ENCODE measurements at regions not wholly inside any gene's neighbourhood (a gene's known extent, or its start where the extent isn't known, plus 50 kb on each side); places are given as distances from the start of the nearest gene placed in this dataset.

DNA sequence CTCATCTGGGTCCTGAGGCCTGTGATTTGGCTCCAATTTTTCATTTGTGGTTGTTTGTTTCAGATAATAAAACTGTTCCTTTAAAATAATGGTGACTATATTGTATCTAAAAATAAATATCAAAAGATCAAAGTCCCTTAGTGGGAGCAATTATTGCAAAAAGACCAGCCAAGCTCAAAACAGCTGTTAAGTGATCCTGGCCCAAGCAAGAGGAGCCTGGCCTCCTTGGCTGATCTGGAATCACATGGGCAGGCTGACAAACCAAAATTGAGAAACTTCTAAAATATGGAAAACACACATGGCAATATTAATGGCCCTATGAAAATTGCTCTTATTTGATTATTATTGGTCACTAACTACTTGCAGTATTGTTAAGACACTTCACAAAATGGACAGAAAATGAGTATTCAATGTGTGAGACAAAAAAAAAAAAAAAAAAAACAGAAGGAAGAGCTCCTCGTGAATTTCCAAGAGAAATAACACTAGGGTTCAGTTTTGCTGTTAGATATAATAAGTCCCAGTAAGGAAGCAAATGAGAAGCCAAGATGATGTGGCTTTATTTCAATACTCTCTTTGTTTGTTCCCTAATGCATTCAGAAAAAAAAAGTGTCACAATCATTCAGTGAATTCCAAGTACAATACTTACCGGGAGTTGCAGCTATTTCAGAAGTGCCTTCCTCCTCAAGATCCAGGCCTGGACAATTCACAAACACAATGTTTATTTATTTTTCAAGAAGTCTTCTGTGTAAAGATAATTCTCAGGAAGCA is 105.1 kb downstream of the SEC16B start:
- no TSS peak for BruUV-seq (replicated peaks)
- POLR2A ChIA-PET = no interaction called here

More for the DNA sequence above, 105.1 kb downstream of the SEC16B start:
- WGBS (ENCODE audit: low lambda C conversion rate) = 24% methylated on average over 2 of the region's 2 CpGs
- ATAC-seq (no peak), DNase-seq (ENCODE audit: low spot score) (no peak), FAIRE-seq (no peak)
- peaks cover 0 to 2% of the 10 kb centered on the region in 2 experiments; a peak in 2 of 5 replicates for H3K27me3 ChIP-seq (ENCODE audit: control insufficient read depth in 1 of 2, insufficient read depth in 2 of 2, low read length in 2 of 2)
- H3K9me3 ChIP-seq (ENCODE audit: low read length) = no peaks in the 10 kb centered on the region
- no peaks in the 10 kb centered on the region for H3K36me3 ChIP-seq (replicated peaks in 1 of 2; ENCODE audit: control insufficient read depth in 1 of 2, insufficient read depth in 2 of 2, low read length in 2 of 2)
- TF ChIP-seq, protein P1, sequence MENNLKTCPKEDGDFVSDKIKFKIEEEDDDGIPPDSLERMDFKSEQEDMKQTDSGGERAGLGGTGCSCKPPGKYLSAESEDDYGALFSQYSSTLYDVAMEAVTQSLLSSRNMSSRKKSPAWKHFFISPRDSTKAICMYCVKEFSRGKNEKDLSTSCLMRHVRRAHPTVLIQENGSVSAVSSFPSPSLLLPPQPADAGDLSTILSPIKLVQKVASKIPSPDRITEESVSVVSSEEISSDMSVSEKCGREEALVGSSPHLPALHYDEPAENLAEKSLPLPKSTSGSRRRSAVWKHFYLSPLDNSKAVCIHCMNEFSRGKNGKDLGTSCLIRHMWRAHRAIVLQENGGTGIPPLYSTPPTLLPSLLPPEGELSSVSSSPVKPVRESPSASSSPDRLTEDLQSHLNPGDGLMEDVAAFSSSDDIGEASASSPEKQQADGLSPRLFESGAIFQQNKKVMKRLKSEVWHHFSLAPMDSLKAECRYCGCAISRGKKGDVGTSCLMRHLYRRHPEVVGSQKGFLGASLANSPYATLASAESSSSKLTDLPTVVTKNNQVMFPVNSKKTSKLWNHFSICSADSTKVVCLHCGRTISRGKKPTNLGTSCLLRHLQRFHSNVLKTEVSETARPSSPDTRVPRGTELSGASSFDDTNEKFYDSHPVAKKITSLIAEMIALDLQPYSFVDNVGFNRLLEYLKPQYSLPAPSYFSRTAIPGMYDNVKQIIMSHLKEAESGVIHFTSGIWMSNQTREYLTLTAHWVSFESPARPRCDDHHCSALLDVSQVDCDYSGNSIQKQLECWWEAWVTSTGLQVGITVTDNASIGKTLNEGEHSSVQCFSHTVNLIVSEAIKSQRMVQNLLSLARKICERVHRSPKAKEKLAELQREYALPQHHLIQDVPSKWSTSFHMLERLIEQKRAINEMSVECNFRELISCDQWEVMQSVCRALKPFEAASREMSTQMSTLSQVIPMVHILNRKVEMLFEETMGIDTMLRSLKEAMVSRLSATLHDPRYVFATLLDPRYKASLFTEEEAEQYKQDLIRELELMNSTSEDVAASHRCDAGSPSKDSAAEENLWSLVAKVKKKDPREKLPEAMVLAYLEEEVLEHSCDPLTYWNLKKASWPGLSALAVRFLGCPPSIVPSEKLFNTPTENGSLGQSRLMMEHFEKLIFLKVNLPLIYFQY (CRISPR knock-in tag; IDR thresholded peaks at IDR 0.05; ENCODE audit: borderline replicate concordance) = no peak
- TF ChIP-seq MED1 (CRISPR knock-in tag; IDR thresholded peaks at IDR 0.05) (no peak), ZNF878 (CRISPR knock-in tag; IDR thresholded peaks at IDR 0.05) (no peak), KLF16 (CRISPR knock-in tag; IDR thresholded peaks at IDR 0.05) (no peak), ISX (CRISPR knock-in tag; conservative IDR thresholded peaks at IDR 0.05) (no peak), ZSCAN30 (CRISPR knock-in tag; IDR thresholded peaks at IDR 0.05) (no peak), EHMT2 (IDR thresholded peaks at IDR 0.05; ENCODE audit: borderline replicate concordance, low read depth, low read length) (no peak), ZFP82 (CRISPR knock-in tag; IDR thresholded peaks at IDR 0.05; ENCODE audit: borderline replicate concordance) (no peak), SPEN (CRISPR knock-in tag; IDR thresholded peaks at IDR 0.05; ENCODE audit: low read depth) (no peak), ZNF766 (CRISPR knock-in tag; IDR thresholded peaks at IDR 0.05; ENCODE audit: borderline replicate concordance) (no peak), ZNF850 (CRISPR knock-in tag; conservative IDR thresholded peaks at IDR 0.05) (no peak), ZNF83 (CRISPR knock-in tag; IDR thresholded peaks at IDR 0.05; ENCODE audit: borderline replicate concordance) (no peak)
- H3K4me1 ChIP-seq (ENCODE audit: insufficient read depth, low read length) = no peaks in the 10 kb centered on the region
- CTCF ChIA-PET (ENCODE audit: low intra/inter-chr PET ratio, low total read pairs) = no interaction called here
- H2AFZ ChIP-seq (ENCODE audit: low read length) = no peak overlapping the region
- no peak overlapping the region for H3K27ac ChIP-seq (ENCODE audit: extremely low read length, insufficient read depth, low read length)
- H3K79me2 ChIP-seq (ENCODE audit: insufficient read depth, low read length) = no peaks in the 10 kb centered on the region
- intact Hi-C loops (cut with micrococcal nuclease; ENCODE audit: unreplicated experiment) (no loop called here), in situ Hi-C loops (cut with HindIII; ENCODE audit: extremely low pct_ligation_motif_present, low pct_unique_long_range_greater_than_20kb) (no loop called here)
- no peak overlapping the region for H3K4me2 ChIP-seq (ENCODE audit: low read depth, low read length)
- no peak overlapping the region for H3K4me3 ChIP-seq (replicated peaks in 1 of 3; ENCODE audit: insufficient read depth in 1 of 3, low read depth in 2 of 3, low read length in 3 of 3)
- H4K20me1 ChIP-seq (ENCODE audit: insufficient read depth, low read length) = no peaks in the 10 kb centered on the region
- H3K9ac ChIP-seq (ENCODE audit: insufficient read depth, low read depth, low read length) = no peak overlapping the region

All from HepG2 (cell line).